NB4 (cell line): ENCODE measurements at regions not wholly inside any gene's neighbourhood (a gene's known extent, or its start where the extent isn't known, plus 50 kb on each side); places are given as distances from the start of the nearest gene placed in this dataset.

Experiments used
- DNase-seq: peaks from one replicate; pipeline ENCODE4 v3.0.0; 2010; ENCODE audit warnings: low read depth
- H3K4me3 ChIP-seq: one replicate; pipeline ENCODE4 v1.5.1; 2011; ENCODE audit warnings: mild to moderate bottlenecking, low read depth, low read length, moderate library complexity
- CTCF ChIP-seq: IDR thresholded peaks from one replicate; pipeline ENCODE4 v1.5.1; 2012; ENCODE audit warnings: low read depth, low read length
- MAX ChIP-seq: IDR thresholded peaks from 2 replicates; pipeline ENCODE4 v1.6.1; 2011; ENCODE audit warnings: low read depth, low read length
- MYC ChIP-seq: IDR thresholded peaks from 2 replicates; pipeline ENCODE4 v1.6.1; 2011; ENCODE audit warnings: low read depth, low read length
- POLR2A ChIP-seq: IDR thresholded peaks from 2 replicates; pipeline ENCODE4 v1.6.1; 2011; ENCODE audit warnings: mild to moderate bottlenecking; ENCODE audit not compliant: insufficient read length; ENCODE audit errors: extremely low read depth

GRCh38 chr6:15044146-15044882, 201.6 kb upstream of the JARID2 start:
- H3K4me3 ChIP-seq: no peak overlapping the region
- DNase-seq: no peak
- TF ChIP-seq MYC: no peak

GRCh38 chr6:15044948-15045347, 200.9 kb upstream of the JARID2 start:
- no peak for TF ChIP-seq POLR2A
- no peak for TF ChIP-seq CTCF
- no peak for TF ChIP-seq MYC
- TF ChIP-seq MAX: no peak
- DNase-seq: no peak

GRCh38 chr6:15046751-15047150, 199.1 kb upstream of the JARID2 start:
- no peak for DNase-seq
- H3K4me3 ChIP-seq: no peak overlapping the region
- TF ChIP-seq MYC: no peak
- TF ChIP-seq MAX: no peak
- TF ChIP-seq CTCF: no peak
- TF ChIP-seq POLR2A: no peak

More at GRCh38 chr6:15044948-15045347, 200.9 kb upstream of the JARID2 start:
- H3K4me3 ChIP-seq: no peak overlapping the region

- TF ChIP-seq MAX: no peak
- no peak for TF ChIP-seq MYC
- no peak for TF ChIP-seq POLR2A
- no peak for TF ChIP-seq CTCF
- DNase-seq: no peak
- H3K4me3 ChIP-seq: no peak overlapping the region
Measured at GRCh38 chr6:15048367-15048766, 197.5 kb upstream of the JARID2 start.

- TF ChIP-seq MYC: no peak
- TF ChIP-seq POLR2A: no peak
- TF ChIP-seq CTCF: no peak
- DNase-seq: no peak
- H3K4me3 ChIP-seq: no peak overlapping the region
Measured at GRCh38 chr6:15058200-15059061, 187.4 kb upstream of the JARID2 start.

GRCh38 chr6:15061180-15061641, 184.7 kb upstream of the JARID2 start:
- DNase-seq: no peak
- TF ChIP-seq POLR2A (no peak), CTCF (no peak), MYC (no peak), MAX (no peak)
- no peak overlapping the region for H3K4me3 ChIP-seq
